Skin epidermis (tissue), 12 donors: ENCODE measurements at regions not wholly inside any gene's neighbourhood (a gene's known extent, or its start where the extent isn't known, plus 50 kb on each side); places are given as distances from the start of the nearest gene placed in this dataset.

Source experiments
- H3K27ac ChIP-seq, 21 experiments: fragments of 200-600 bp; sonication (generic) in 11 of 21; one replicate each; pipeline ENCODE4 v1.5.0; 2020; ENCODE audit warnings: mild to moderate bottlenecking in 3 of 21, inconsistent platforms in 2 of 21, moderate library complexity in 2 of 21
- H3K4me3 ChIP-seq, 7 experiments: fragments of 200-600 bp; sonication (generic) in 2 of 7; one replicate each; pipeline ENCODE4 v1.5.0; 2020; ENCODE audit warnings: inconsistent platforms in 2 of 7, mild to moderate bottlenecking in 2 of 7, moderate library complexity in 1 of 7

DNA sequence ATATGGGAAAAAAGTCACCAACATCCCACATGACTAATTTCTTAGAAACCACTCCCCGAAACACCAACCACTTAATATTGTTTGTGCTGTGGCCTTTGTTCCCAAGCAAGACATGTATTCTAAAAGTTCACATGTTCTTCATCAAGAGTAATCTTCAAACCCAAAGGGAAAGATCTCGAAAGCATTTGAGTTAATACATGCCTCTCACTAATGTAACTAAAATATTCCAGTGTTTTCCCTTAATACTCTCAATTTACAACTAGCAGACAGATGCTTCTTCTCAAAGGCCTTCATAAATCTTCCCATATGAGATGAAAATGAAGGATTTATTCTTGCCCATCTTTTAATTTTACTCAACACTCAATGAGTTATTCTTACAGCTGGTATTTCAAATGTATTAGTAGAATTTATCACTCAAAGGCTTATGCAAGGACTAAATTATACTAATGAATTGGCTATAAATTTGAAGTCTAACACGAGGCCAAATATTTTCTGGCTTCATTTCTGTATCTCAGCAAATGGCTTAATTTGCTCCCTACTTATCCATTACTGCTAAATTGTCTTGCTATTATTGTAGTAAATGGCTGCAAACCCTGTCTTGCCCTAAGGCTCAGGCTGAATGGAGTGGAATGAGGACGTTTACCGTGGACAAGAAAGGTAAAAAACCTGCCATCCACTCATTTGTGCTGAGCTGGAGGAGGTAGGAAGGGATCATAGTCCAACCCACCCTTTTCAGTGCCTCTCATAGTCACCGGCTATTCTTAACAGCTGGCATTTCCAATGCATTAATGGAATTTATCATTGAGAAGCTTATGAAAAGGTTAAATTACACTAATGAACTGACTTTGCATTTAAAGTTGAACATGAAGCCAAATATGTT is 474.4 kb downstream of the RASEF start:
- Histone ChIP-seq H3K4me3 (no peak overlapping the region), H3K27ac (no peak overlapping the region)

DNA sequence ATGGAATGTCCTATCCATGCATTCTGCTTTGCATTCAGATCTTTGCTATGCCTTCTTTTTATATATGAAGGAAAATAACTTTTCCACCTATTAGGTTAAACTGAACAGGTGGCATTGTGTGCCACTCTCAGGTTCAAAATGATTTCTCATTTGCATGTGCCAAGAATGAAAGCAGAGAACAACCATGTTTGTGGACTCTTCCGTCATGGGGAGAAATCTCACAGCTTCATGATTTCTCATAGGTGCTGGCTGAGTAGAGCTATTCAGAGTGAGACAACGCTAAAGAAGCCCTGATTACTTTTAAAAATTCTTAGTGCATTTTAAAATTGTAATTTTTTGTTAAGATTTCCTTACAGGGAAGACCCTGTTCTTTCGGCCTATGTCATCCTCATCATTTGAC is 472.1 kb downstream of the RASEF start:
- H3K27ac ChIP-seq = no peak overlapping the region
- no peak overlapping the region for H3K4me3 ChIP-seq

DNA sequence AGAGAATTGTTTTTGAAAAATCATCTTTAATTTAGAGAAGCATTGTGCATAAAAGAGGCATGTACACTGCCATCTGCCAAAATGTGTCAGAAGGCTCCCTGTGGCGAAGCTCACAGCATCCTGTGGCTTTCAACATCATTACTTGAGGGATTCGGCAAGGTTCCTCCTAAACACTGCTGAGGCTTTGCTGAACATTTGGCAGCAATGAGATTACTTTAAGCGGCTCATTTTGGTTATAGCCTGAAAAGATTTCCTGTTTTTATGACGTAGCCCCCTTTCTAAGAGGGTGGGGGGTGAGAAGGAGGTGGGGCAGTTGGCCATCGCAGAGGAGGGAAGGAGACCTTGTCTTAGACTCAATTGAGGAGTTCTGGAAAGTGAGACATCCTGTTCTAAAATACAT is 469.4 kb downstream of the RASEF start:
- no peak overlapping the region for H3K4me3 ChIP-seq
- H3K27ac ChIP-seq = no peak overlapping the region

DNA sequence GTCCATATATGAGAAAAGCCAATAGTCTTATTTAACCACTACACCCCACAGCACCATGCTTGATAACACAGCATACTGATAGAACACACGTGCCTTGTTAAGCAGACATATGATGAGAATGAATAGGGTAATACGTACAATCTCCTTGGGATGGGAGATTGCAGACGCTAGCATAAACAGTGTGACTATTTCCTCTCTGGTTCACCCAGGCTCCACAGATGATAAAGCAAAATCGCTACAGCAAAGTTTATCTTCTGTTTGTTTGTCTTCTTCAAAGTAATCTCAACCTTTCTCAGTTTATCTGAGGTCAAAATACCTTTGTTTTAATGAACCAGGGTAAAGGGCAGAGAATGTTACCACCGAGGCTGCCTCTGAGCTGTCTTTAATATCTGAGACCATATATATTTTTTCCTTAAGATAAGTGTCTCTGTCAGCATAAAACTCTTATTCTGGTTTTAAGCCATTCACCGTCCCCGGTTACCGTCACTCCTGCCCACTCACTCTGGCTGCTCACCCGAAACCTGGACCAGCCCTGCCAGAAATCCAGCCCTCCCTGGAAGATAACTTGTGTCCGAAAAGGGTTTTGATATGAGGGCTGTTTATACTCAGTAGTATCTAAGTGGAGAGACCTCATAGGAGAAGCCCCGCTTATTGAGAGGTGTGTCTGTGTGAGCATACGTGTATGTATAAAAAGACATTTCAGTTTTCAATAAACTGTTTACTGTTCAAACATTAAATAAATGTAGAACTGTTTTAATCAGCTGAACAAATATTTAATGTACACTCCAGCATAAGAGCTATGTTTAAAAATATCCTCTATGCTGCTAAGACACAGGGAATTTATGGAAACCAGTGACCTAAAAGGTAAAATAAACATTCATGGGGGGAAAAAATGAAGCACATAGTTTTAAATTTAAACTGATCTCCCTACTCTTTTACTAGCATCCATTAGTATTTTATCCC is 465.4 kb downstream of the RASEF start:
- H3K4me3 ChIP-seq = no peak overlapping the region
- no peak overlapping the region for H3K27ac ChIP-seq

DNA sequence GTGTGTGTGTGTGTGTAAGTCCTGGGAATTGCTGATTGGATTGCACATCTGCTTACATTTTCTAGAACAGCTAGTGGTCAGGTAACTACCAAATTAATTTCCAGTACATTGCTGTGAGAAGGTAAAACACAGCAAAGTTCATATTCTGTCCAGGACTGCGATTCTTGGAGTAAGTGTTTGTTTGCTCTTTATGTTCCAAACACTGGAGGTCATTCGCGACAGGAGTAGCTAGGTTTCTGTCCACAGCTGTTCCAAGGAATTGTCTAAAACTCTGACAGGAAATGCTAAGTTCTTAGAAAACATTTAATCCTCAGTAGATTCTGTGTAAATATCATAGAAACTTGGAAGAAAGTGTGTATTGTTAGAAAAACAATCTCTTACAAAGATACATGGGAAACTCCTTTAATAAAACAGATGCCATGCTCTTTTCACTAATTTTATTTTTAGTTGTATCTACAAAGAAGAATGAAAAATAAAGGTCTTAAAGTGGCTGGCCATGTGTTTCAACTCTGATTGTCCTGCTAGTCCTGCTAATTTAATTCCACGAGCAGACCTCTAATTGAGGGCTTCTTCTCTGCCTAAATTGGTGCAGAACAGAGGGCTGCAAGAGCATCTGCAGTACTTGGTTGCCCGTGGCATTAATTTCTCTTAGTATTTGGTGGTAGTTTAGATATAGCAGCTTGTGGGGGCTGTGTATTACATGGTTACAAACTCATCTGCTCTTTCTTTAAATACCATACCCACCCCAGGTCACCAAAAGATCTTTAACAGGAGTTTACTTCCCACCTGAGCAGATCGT is 464.5 kb downstream of the RASEF start:
- no peak overlapping the region for H3K4me3 ChIP-seq
- H3K27ac ChIP-seq = no peak overlapping the region

DNA sequence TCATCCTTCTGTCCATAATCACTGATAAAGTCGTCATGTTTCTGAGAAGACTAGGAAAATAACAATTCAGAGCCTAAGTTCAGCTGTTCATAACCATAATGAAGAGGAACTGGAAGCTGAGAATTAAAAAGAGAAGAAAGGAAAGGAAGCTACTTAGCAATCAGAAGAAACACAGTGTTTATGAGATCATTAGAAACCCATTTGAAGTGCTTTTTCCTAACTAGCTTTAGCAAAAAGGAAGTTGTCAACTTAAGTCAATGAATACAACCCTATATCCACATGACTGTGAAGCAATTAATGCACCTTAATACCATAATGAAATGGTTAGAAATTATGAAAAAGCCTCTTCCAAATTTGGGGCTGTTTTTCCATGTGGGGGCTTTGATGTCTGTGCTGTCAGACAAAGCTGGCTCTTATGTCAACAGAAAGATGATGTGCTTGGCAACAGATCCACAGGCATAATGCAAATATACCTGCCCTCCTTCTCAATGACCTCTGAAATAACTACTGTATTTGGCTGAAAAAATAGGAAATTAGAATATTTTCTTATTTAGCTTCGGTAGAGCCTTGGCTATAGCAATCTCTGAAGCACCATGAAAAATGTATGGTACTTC is 463.5 kb downstream of the RASEF start:
- Histone ChIP-seq H3K4me3 (no peak overlapping the region), H3K27ac (no peak overlapping the region)

DNA sequence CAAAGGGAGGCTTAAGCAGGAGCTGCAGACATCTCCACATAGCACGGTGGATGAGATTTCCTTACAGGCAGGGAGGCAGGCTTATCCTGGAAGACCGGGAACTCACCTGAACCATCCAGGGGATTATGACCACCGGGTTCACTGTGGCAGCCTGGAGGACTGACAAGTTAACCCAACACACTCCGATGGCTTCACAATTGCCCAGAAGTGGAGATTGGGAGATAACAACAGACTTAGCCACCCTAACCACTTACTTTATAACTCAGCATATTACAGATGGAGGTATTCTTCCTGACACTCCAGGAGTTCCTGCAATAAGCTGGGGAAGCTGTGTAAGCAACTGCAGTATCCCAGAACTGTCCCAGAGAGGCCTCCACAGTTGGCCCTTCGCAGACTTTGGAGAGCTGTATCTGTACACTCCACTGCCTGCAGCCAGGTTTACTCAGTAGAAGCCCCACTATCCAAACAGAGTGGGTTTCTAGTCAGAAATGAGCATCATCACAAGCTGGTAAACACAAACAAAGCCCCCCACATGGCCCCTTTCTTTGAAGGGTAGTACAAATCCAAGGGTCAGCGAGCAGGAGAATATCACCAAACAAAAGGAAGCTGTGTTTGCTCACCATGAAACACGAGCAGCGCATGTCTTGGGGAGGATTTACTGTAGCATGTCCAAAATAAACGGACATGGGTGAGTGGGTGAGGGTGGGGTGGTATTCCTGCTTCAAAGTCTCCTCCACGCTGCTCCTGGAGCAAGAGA is 462.2 kb downstream of the RASEF start:
- no peak overlapping the region for H3K4me3 ChIP-seq
- no peak overlapping the region for H3K27ac ChIP-seq

DNA sequence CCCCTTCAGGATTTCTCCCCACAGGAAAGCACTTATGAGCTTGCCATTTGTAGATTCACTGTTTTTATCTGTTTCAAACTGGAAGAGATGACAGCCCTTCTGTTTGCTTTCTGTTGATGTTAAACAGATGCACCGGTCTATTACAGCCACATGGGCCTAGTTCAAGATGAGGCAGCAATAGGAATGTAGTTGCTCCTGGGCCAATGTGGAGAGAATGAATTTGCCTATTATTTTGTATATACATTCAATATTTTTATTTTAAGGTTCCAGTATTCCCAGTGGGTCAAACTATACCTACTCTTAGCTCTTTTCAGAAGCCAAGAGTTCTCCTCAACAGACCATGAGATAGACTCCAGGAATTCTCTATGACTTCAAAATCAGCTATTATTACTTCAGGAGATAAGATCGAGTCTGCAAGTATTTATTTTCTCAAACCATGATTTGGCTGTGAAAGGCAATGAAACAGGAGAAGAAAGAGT is 461.6 kb downstream of the RASEF start:
- Histone ChIP-seq H3K4me3 (no peak overlapping the region), H3K27ac (no peak overlapping the region)

DNA sequence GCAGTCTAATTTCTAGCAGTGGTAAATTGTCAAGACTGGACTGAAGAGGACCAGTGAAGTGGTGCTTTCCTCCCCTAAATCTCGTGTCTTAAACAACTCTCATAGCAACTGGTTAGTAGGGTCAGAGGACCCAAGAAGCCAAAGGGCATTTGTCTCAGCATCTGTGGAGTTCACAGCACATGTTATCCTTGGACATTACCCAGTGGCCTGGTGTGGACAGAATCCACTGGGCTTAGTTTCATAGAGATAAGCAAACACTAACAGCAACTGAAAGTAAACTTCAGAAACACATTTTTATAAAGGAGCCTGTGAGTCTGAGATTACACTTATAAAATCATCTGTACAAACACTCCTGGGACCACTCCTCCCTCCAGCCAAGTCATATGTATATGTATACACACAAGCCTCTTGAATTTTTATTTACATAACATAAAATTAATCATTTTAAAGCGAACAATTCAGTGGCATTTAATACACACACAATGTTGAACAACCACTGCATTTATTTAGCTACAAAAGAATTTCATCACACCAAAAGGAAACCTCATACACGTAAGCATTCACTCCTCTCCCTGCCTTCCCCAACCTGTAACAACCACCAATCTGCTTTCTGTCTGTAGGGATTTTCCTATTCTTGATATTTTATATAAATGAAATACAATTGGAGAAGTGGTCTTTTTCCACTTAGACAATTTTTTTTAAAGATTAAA is 457.8 kb downstream of the RASEF start:
- Histone ChIP-seq H3K27ac (no peak overlapping the region), H3K4me3 (no peak overlapping the region)

DNA sequence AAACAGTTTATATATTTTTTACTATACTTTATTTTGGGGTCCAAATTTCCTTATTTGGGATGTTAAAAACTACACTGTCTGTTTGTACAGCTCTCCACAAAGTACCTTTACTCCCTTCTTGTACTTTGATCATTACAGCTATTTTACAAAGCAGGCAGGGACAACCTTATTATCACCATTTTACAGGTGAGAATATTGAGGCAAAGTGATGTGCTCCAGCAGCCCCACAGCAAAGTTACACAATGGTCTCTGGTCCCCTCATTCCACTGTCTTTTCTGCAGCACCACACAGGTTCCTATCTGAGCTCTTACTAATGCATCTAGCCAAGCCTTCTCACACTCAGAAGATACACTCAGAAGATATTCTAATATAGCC is 457.3 kb downstream of the RASEF start:
- Histone ChIP-seq H3K4me3 (no peak overlapping the region), H3K27ac (no peak overlapping the region)

DNA sequence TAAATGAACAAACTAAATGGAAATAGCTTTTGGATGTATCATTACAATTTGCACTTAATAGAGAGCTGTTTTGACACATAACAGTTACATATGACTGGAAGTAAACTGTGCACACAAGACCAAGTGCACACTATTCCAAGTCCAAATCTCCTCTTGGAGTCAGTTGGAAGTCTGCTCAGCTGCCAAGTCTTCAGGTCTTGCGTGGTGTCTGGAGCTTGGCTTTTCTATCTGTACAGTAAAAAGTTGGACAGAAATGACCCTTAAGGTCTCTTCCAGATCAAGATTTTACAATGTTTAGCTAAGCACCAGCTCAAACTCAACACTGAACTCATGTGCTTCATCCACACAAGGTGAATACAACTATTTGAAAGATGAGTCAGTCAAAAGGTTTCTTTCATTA is 456.9 kb downstream of the RASEF start:
- H3K27ac ChIP-seq = no peak overlapping the region
- no peak overlapping the region for H3K4me3 ChIP-seq

DNA sequence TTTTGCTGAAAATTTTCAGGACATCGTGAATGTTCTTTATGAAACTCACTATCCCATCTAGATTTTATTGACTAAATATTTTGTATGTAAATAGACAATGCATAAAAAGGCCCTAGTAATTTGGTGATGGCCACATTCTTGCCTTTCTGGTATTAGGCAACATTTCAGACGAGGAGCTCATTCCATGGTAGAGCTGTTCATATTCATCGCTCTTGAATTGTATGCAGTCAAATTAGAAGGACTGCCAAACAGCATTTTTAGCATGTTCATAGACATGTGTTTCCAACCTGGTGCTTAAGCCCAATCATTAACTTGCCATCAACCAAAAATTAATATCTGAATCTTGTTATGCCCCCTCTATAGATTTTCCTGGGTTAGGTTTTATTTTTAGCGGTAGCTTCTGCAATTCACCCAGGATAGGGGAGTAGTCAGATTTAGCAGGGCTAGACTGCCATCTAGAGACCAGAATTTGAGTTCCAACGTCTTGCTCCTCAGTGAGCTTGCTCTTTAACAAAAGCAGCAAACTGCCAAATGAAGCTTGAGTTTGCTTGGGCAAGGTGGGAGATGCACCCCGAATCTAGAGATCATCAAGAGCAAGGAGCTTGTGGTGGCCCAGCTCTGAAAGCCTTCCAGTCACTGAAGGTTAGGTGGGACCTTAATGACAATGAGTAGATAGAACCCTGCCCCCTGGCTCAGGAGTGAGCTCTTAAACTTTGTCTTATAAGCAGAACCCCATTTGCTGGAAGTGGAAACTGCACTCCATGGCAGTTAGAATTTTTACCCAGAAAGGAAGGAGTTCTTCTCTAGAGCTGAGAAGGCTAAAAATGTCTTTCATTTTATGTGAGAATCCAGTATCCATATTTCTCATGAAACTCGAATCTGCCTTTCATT is 456.2 kb downstream of the RASEF start:
- H3K27ac ChIP-seq = no peak overlapping the region
- no peak overlapping the region for H3K4me3 ChIP-seq

DNA sequence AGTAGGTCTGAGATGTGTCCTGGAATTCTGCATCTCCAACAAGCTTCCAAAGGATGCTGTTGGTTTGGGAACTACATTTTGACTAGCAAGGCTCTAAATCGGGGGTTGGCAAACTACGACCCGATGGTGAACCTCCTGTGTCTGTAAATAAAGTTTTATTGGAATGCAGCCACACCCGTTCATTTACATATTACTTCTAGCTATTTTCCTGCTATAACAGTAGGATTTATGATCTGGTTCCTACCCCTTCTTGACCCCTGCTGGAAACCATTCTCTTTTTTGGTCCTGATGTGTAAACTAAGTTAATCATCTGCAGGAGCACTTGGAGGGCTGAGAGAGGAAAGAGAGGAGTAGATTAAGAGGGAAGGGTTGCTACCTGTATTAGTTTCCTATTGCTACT is 454.5 kb downstream of the RASEF start:
- H3K4me3 ChIP-seq = no peak overlapping the region
- H3K27ac ChIP-seq = no peak overlapping the region

DNA sequence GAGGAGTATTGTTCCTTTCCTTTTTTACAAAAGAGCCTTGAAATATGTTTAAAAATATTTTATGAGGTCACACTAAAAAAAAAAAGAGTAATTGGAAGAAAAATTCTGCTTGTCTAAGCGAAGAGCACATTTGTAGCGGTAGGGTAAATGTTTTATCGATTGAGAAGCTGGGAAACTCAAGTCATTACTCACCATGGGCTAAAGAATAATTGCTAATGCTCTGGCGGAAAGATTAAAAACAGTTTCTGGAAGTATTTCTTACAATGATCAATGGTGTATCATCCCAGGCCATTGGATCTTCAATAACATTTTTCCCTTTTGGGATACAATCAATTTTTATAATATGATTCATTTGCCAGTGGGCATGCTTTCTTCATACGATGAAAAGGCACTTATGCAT is 450.0 kb downstream of the RASEF start:
- Histone ChIP-seq H3K27ac (no peak overlapping the region), H3K4me3 (no peak overlapping the region)

DNA sequence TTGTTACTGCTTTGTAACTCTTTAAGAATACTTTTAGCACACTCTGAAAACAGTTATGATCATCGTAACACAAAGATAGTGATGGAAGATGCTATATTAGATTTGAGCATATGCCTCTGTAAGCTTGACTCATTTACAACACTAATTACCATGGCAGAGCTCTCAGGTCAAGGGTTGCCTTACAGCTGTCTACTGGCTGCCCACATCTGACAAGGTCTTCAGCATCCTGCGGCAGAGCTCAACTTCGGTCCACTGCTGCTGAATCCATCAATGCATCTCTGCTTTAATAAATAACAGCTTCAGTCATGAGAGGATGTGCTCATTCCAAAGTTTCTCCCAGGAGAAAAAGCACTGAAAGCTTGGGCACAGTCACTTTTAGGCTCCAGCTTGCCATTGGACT is 449.4 kb downstream of the RASEF start:
- no peak overlapping the region for H3K4me3 ChIP-seq
- no peak overlapping the region for H3K27ac ChIP-seq

DNA sequence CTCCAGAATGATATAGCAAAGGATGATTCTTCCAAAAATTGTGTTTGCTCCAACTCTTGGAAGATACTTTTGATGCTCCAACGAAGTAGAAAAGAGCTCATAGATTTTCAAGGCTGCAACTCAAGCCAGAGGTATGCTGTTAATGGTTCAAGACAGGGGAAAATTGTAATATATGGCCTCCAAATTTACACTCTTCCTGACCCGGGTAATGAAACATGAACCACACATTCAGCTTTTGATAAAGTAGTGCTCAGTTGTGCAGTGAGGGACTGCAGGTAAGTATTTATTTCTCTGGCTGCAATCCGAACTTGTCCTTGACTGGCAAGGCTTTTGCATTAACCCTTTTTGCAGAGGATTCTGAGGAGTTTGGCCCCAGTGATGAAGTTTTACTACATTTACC is 446.4 kb downstream of the RASEF start:
- H3K27ac ChIP-seq = no peak overlapping the region
- H3K4me3 ChIP-seq = no peak overlapping the region

DNA sequence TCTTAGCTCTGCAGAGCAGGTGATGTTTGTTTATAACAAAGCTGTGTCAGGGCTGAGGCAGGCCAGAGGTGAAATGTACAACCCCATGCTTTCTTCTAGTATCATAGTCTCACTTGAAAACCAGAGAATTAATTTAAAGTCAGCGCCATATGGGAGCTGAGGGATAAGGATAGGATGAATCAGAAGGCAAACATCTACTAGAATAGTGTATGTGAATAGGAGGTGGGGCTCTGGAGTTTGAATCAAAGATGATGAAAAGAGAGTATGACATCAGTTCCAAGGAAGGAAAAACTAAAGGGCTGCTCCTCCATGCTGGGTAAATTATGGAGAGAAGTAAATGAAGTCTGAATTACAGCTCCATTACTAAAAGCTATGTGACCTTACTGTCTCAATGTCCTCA is 441.5 kb downstream of the RASEF start:
- H3K27ac ChIP-seq = no peak overlapping the region

More for the DNA sequence above, 441.5 kb downstream of the RASEF start:
- no peak overlapping the region for H3K4me3 ChIP-seq
